Suprapubic skin (tissue), 4 donors: ENCODE measurements at regions not wholly inside any gene's neighbourhood (a gene's known extent, or its start where the extent isn't known, plus 50 kb on each side); places are given as distances from the start of the nearest gene placed in this dataset.

Experiments
- DNase-seq, 2 donors: peaks; one replicate each; pipeline ENCODE4 v3.0.0-alpha.2; 2019; ENCODE audit warnings: low spot score in 2 of 2
- H3K27ac ChIP-seq: fragments of 200-600 bp; sonication (generic); one replicate; pipeline ENCODE4 v1.5.1; 2019
- H3K27me3 ChIP-seq: fragments of 200-600 bp; sonication (generic); one replicate; pipeline ENCODE4 v1.5.1; 2019
- H3K36me3 ChIP-seq: fragments of 200-600 bp; sonication (generic); one replicate; pipeline ENCODE4 v1.5.1; 2019
- H3K4me1 ChIP-seq: fragments of 200-600 bp; sonication (generic); one replicate; pipeline ENCODE4 v1.5.1; 2019
- H3K4me3 ChIP-seq: fragments of 200-600 bp; sonication (generic); one replicate; pipeline ENCODE4 v1.5.1; 2019; ENCODE audit warnings: mild to moderate bottlenecking
- H3K9me3 ChIP-seq: fragments of 200-600 bp; sonication (generic); one replicate; pipeline ENCODE4 v1.5.1; 2019
- CTCF ChIP-seq, 2 donors: fragments of 200-600 bp in 1 of 2; fragments of 450-650 bp in 1 of 2; sonication (generic) in 1 of 2; IDR thresholded peaks; one replicate each; pipeline ENCODE4 v1.5.1; 2016 to 2019; ENCODE audit warnings: antibody characterized with exemption in 2 of 2, mild to moderate bottlenecking in 1 of 2, moderate library complexity in 1 of 2
- EP300 ChIP-seq: sonication (generic); formaldehyde crosslinking; IDR thresholded peaks from one replicate; pipeline ENCODE4 v1.6.1; 2017; ENCODE audit warnings: antibody characterized with exemption
- POLR2A ChIP-seq, 2 donors: fragments of 450-650 bp; IDR thresholded peaks; one replicate each; pipeline ENCODE4 v1.6.1; 2017; ENCODE audit warnings: antibody characterized with exemption in 2 of 2, mild to moderate bottlenecking in 2 of 2, moderate library complexity in 2 of 2
- POLR2AphosphoS5 ChIP-seq, 3 donors: sonication (generic); formaldehyde crosslinking; IDR thresholded peaks; one replicate each; pipeline ENCODE4 v1.6.1; 2017; ENCODE audit warnings: antibody characterized with exemption in 3 of 3
- WGBS: methylation state at CpG from one replicate; pipeline ENCODE4 v1.1.5; 2018; 5-methylcytosine and 5-hydroxymethylcytosine counted together

- no peaks in the 10 kb centered on the region for H3K27me3 ChIP-seq
- DNase-seq: no peak
- TF ChIP-seq EP300 (no peak), POLR2AphosphoS5 (IDR thresholded peaks at IDR 0.05) (no peak), POLR2A (IDR thresholded peaks at IDR 0.05) (no peak), CTCF (IDR thresholded peaks at IDR 0.05) (no peak)
- H3K9me3 ChIP-seq: no peaks in the 10 kb centered on the region
- 80% methylated on average over 4 of the region's 4 CpGs for WGBS
- H3K4me3 ChIP-seq: no peak overlapping the region
- no peak overlapping the region for H3K27ac ChIP-seq
- H3K4me1 ChIP-seq: no peaks in the 10 kb centered on the region
- no peaks in the 10 kb centered on the region for H3K36me3 ChIP-seq
Measured at GRCh38 chr13:105450784-105451183, 1084.7 kb downstream of the EFNB2 start.

GRCh38 chr13:105448811-105449210 is 1086.7 kb downstream of the EFNB2 start:
- H3K36me3 ChIP-seq: no peaks in the 10 kb centered on the region
- H3K9me3 ChIP-seq: no peaks in the 10 kb centered on the region
- no peak overlapping the region for H3K27ac ChIP-seq
- H3K27me3 ChIP-seq: no peaks in the 10 kb centered on the region
- H3K4me1 ChIP-seq: no peaks in the 10 kb centered on the region
- H3K4me3 ChIP-seq: no peak overlapping the region
- TF ChIP-seq POLR2AphosphoS5 (IDR thresholded peaks at IDR 0.05) (no peak), POLR2A (IDR thresholded peaks at IDR 0.05) (no peak), CTCF (IDR thresholded peaks at IDR 0.05) (no peak), EP300 (no peak)
- WGBS: 83% methylated on average over 1 of the region's 1 CpG
- no peak for DNase-seq

- Histone ChIP-seq H3K27me3 (no peaks in the 10 kb centered on the region), H3K27ac (no peak overlapping the region), H3K36me3 (no peaks in the 10 kb centered on the region), H3K9me3 (no peaks in the 10 kb centered on the region), H3K4me3 (no peak overlapping the region), H3K4me1 (peaks cover 13% of the 10 kb centered on the region)
- WGBS: 82% methylated on average over 4 of the region's 4 CpGs
- no peak for DNase-seq
- no peak for TF ChIP-seq POLR2A (IDR thresholded peaks at IDR 0.05)
- TF ChIP-seq CTCF (IDR thresholded peaks at IDR 0.05): no peak
- TF ChIP-seq POLR2AphosphoS5 (IDR thresholded peaks at IDR 0.05): no peak
- TF ChIP-seq EP300: no peak
Measured at GRCh38 chr13:105446197-105446596, 1089.3 kb downstream of the EFNB2 start.

- Histone ChIP-seq H3K36me3 (no peaks in the 10 kb centered on the region), H3K9me3 (no peaks in the 10 kb centered on the region), H3K4me3 (no peak overlapping the region), H3K27me3 (no peaks in the 10 kb centered on the region), H3K27ac (no peak overlapping the region), H3K4me1 (peaks cover 13% of the 10 kb centered on the region)
- DNase-seq: no peak
- 86% methylated on average over 4 of the region's 4 CpGs for WGBS
- no peak for TF ChIP-seq POLR2AphosphoS5 (IDR thresholded peaks at IDR 0.05)
- no peak for TF ChIP-seq EP300
- TF ChIP-seq POLR2A (IDR thresholded peaks at IDR 0.05): no peak
- TF ChIP-seq CTCF (IDR thresholded peaks at IDR 0.05): no peak
Measured at GRCh38 chr13:105445796-105446195, 1089.7 kb downstream of the EFNB2 start.

GRCh38 chr13:105442949-105443699 is 1092.3 kb downstream of the EFNB2 start:
- Histone ChIP-seq H3K27ac (peak overlapping the region; percentile 52), H3K27me3 (no peaks in the 10 kb centered on the region), H3K4me1 (peaks cover 13% of the 10 kb centered on the region), H3K4me3 (no peak overlapping the region), H3K9me3 (no peaks in the 10 kb centered on the region), H3K36me3 (no peaks in the 10 kb centered on the region)
- whole genome bisulfite sequencing: 32% methylated on average over 3 of the region's 3 CpGs
- no peak for TF ChIP-seq POLR2AphosphoS5 (IDR thresholded peaks at IDR 0.05)
- no peak for TF ChIP-seq EP300
- TF ChIP-seq POLR2A (IDR thresholded peaks at IDR 0.05): no peak
- TF ChIP-seq CTCF (IDR thresholded peaks at IDR 0.05): no peak
- no peak for DNase-seq
